RWPE1 (cell line): ENCODE measurements at regions not wholly inside any gene's neighbourhood (a gene's known extent, or its start where the extent isn't known, plus 50 kb on each side); places are given as distances from the start of the nearest gene placed in this dataset.
"Not testable (repeated sequence)": the region's sequence is repeated elsewhere in the genome, so short reads cannot be mapped to it uniquely, and the experiment has no call there.

Experiments used
- CTCF ChIA-PET: fragments of 350-600 bp; sonication (Branson Sonifier 250); formaldehyde crosslinking; extraction: SDS; loops from one replicate; lab custom pipeline; 2021; lab: Yijun Ruan, JAX
- POLR2A ChIA-PET: fragments of 400-600 bp; formaldehyde crosslinking; extraction: SDS; loops from one replicate; lab custom pipeline; 2020; ENCODE audit warnings: antibody characterized with exemption; ENCODE audit not compliant: low non-redundant PET; lab: Yijun Ruan, JAX
- DNase-seq: peaks from one replicate; pipeline ENCODE4 v3.0.0; 2012; ENCODE audit warnings: low spot score
- H3K27ac ChIP-seq: fragments of 450-650 bp; 2 replicates; pipeline ENCODE4 v1.5.1; 2017
- CTCF ChIP-seq: fragments of 450-650 bp; conservative IDR thresholded peaks from 2 replicates; pipeline ENCODE4 v1.5.1; 2017; ENCODE audit warnings: low read depth, mild to moderate bottlenecking

- ChIA-PET CTCF (no interaction called here), POLR2A (no interaction called here)
- no peak overlapping the region for H3K27ac ChIP-seq
- no peak for DNase-seq
- TF ChIP-seq CTCF: no peak
Observed at GRCh38 chr6:56814802-56815201, 140.1 kb upstream of the BEND6 start.

GRCh38 chr6:56814308-56814707 is 140.6 kb upstream of the BEND6 start:
- CTCF ChIA-PET: no interaction called here
- TF ChIP-seq CTCF: no peak
- POLR2A ChIA-PET: no interaction called here
- no peak overlapping the region for H3K27ac ChIP-seq
- DNase-seq: no peak

- H3K27ac ChIP-seq, DNase-seq, POLR2A ChIA-PET, CTCF ChIA-PET: not testable (repeated sequence)
Observed at GRCh38 chr6:56812851-56813250, 142.1 kb upstream of the BEND6 start.

- ChIA-PET CTCF (interaction anchor here (0.6 kb wide), 1 partner anchor 110 kb away, joined by 3 read pairs; no protein-coding TSS in a partner anchor), POLR2A (no interaction called here)
- TF ChIP-seq CTCF: no peak
- no peak overlapping the region for H3K27ac ChIP-seq
- peak; percentile 47 for DNase-seq
Observed at GRCh38 chr6:56808871-56809359, 146.0 kb upstream of the BEND6 start.

- TF ChIP-seq CTCF: no peak
- POLR2A ChIA-PET: no interaction called here
- no peak for DNase-seq
- CTCF ChIA-PET: interaction anchor here (0.6 kb wide), 1 partner anchor 109 kb away, joined by 3 read pairs; no protein-coding TSS in a partner anchor
- no peak overlapping the region for H3K27ac ChIP-seq
Observed at GRCh38 chr6:56807989-56808337, 146.9 kb upstream of the BEND6 start.

GRCh38 chr6:56807326-56807988 is 147.4 kb upstream of the BEND6 start:
- TF ChIP-seq CTCF: no peak
- DNase-seq: no peak
- ChIA-PET POLR2A (no interaction called here), CTCF (no interaction called here)
- no peak overlapping the region for H3K27ac ChIP-seq

GRCh38 chr6:56806368-56806767 is 148.5 kb upstream of the BEND6 start:
- ChIA-PET POLR2A (no interaction called here), CTCF (interaction anchor here (0.5 kb wide), 1 partner anchor 752 kb away, joined by 3 read pairs; no protein-coding TSS in a partner anchor)
- no peak overlapping the region for H3K27ac ChIP-seq
- no peak for TF ChIP-seq CTCF
- no peak for DNase-seq
